Vagina (tissue), 2 donors: ENCODE measurements at regions not wholly inside any gene's neighbourhood (a gene's known extent, or its start where the extent isn't known, plus 50 kb on each side); places are given as distances from the start of the nearest gene placed in this dataset.
"Not testable (repeated sequence)": the region's sequence is repeated elsewhere in the genome, so short reads cannot be mapped to it uniquely, and the experiment has no call there.

Experiments used
- DNase-seq, 2 donors: peaks; one replicate each; pipeline ENCODE4 v3.0.0-alpha.2; 2017; ENCODE audit errors: extremely low spot score in 2 of 2
- H3K27ac ChIP-seq: fragments of 200-600 bp; sonication (generic); one replicate; pipeline ENCODE4 v1.5.1; 2019
- H3K27me3 ChIP-seq: fragments of 200-600 bp; sonication (generic); one replicate; pipeline ENCODE4 v1.5.1; 2019
- H3K36me3 ChIP-seq, 2 donors: fragments of 200-600 bp; sonication (generic); one replicate each; pipeline ENCODE4 v1.5.1; 2017 to 2019
- H3K4me1 ChIP-seq: fragments of 200-600 bp; sonication (generic); one replicate; pipeline ENCODE4 v1.5.1; 2019
- H3K4me3 ChIP-seq, 2 donors: fragments of 200-600 bp; sonication (generic); 1 replicate in 1 of 2; 2 replicates in 1 of 2; pipeline ENCODE4 v1.5.1; 2016 to 2019
- H3K9me3 ChIP-seq: fragments of 200-600 bp; sonication (generic); one replicate; pipeline ENCODE4 v1.5.1; 2019
- POLR2A ChIP-seq, 2 donors: fragments of 450-650 bp; IDR thresholded peaks; one replicate each; pipeline ENCODE4 v1.6.1; 2017; ENCODE audit warnings: antibody characterized with exemption in 2 of 2, mild to moderate bottlenecking in 2 of 2, moderate library complexity in 2 of 2
- POLR2AphosphoS5 ChIP-seq, 2 donors: sonication (generic); formaldehyde crosslinking; IDR thresholded peaks; one replicate each; pipeline ENCODE4 v1.9.0; 2017; ENCODE audit warnings: antibody characterized with exemption in 2 of 2, mild to moderate bottlenecking in 2 of 2, low read depth in 1 of 2; ENCODE audit not compliant: insufficient read depth in 1 of 2
- intact Hi-C: fragments of 100-400 bp; cut with DNase I; formaldehyde crosslinking; loops from one replicate; pipeline ENCODE4 v1.15.1; 2023
- TF ChIP-seq, protein P1 (sequence below), 3 experiments: fragments of 450-650 bp in 2 of 3; fragments of 200-600 bp in 1 of 3; sonication (generic) in 1 of 3; IDR thresholded peaks; one replicate each; pipeline ENCODE4 v1.5.1; 2017 to 2019; ENCODE audit warnings: antibody characterized with exemption in 3 of 3, mild to moderate bottlenecking in 2 of 3, moderate library complexity in 2 of 3

DNA sequence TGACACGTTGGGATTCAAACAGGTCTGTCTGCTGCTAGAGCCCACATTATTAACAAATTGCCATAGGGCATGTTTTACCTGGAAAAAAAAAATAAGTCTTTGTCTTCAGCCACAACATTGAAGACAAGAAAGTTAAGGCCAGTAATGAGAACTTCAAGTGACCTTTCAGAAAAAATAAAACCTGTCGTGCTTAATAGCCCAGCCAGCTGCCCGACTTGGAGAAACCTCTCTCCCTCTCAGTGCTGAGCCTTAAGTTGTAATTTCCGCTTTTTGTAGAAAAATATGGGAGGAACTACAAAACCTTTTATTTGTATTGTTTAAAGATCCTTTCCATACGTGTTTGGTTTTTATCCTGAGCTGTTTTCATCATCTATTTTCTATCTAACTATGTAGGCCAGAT, 454.3 kb upstream of the SLITRK6 start:
- H3K4me1 ChIP-seq, DNase-seq, intact Hi-C loops, H3K36me3 ChIP-seq, H3K4me3 ChIP-seq, H3K9me3 ChIP-seq, H3K27me3 ChIP-seq, H3K27ac ChIP-seq: not testable (repeated sequence)

DNA sequence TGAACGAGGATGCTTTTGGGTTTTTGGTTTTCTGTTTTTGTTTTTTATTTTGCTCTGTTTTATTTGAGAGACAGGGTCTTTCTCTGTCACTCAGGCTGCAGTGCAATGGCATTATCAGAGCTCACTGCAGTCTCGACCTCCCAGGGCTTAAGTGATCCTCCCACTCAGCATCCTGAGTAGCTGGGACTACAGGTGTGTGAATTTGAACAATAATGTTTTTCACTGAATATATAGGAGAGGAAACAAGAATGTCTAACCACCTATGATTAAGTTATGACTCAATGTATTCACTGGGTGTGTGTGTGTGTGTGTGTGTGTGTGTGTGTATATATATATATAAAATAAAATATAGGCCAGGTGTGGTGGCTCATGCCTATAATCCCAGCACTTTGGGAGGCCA, 456.6 kb upstream of the SLITRK6 start:
- H3K4me1 ChIP-seq, H3K4me3 ChIP-seq, H3K27ac ChIP-seq, intact Hi-C loops, H3K9me3 ChIP-seq, H3K36me3 ChIP-seq, DNase-seq, H3K27me3 ChIP-seq: not testable (repeated sequence)

DNA sequence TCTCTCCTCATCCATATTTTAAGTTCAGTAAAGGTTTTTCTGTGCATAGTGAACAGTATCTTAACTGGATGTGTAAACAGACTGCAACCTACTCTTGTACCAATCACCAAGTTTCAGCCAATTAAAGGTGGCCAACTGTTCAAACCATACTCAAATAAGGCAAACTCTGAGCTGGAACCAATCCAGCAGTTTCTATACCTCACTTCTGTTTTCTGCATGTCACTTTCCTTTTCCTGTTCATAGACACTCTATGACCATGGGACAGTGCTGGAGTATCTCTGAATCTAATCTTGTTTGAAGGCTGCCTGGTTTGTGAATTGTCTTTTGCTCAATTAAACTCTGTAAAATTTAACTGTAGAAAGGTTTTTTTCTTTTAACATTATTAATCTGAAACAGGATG, 470.3 kb upstream of the SLITRK6 start:
- Histone ChIP-seq H3K9me3 (no peaks in the 10 kb centered on the region), H3K4me1 (no peaks in the 10 kb centered on the region), H3K27me3 (no peaks in the 10 kb centered on the region), H3K36me3 (no peaks in the 10 kb centered on the region), H3K27ac (no peak overlapping the region), H3K4me3 (no peak overlapping the region)
- TF ChIP-seq POLR2AphosphoS5 (IDR thresholded peaks at IDR 0.05; ENCODE audit: insufficient read depth in 1 of 2, low read depth in 1 of 2) (no peak), POLR2A (IDR thresholded peaks at IDR 0.05) (no peak)
- TF ChIP-seq, protein P1, sequence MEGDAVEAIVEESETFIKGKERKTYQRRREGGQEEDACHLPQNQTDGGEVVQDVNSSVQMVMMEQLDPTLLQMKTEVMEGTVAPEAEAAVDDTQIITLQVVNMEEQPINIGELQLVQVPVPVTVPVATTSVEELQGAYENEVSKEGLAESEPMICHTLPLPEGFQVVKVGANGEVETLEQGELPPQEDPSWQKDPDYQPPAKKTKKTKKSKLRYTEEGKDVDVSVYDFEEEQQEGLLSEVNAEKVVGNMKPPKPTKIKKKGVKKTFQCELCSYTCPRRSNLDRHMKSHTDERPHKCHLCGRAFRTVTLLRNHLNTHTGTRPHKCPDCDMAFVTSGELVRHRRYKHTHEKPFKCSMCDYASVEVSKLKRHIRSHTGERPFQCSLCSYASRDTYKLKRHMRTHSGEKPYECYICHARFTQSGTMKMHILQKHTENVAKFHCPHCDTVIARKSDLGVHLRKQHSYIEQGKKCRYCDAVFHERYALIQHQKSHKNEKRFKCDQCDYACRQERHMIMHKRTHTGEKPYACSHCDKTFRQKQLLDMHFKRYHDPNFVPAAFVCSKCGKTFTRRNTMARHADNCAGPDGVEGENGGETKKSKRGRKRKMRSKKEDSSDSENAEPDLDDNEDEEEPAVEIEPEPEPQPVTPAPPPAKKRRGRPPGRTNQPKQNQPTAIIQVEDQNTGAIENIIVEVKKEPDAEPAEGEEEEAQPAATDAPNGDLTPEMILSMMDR (IDR thresholded peaks at IDR 0.05), result no peak
- intact Hi-C loops, result no loop called here
- no peak for DNase-seq

DNA sequence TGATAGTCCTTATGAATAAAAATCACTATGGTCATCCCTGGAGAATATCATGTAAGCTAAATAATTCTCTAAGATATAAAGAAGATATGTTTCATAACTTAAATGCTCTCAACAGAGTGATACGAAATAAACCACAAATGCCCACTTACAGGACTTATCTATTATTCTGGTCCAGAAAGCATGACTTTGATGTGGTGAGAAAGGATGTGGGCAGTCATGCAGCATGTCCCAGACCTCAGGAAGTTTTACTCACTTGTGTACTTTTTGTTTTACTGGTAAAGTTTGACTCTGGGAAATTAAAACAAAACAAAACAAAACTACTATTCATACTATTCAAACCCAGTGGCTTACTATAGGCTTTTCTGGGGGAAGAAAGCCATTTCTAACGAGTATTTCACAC, 483.2 kb upstream of the SLITRK6 start:
- Histone ChIP-seq H3K27ac (no peak overlapping the region), H3K27me3 (no peaks in the 10 kb centered on the region), H3K9me3 (no peaks in the 10 kb centered on the region), H3K36me3 (no peaks in the 10 kb centered on the region), H3K4me3 (no peak overlapping the region), H3K4me1 (no peaks in the 10 kb centered on the region)
- intact Hi-C loops, result no loop called here
- no peak for DNase-seq
- TF ChIP-seq POLR2A (IDR thresholded peaks at IDR 0.05) (no peak), POLR2AphosphoS5 (IDR thresholded peaks at IDR 0.05; ENCODE audit: insufficient read depth in 1 of 2, low read depth in 1 of 2) (no peak)
- TF ChIP-seq, protein P1 (IDR thresholded peaks at IDR 0.05), result no peak

DNA sequence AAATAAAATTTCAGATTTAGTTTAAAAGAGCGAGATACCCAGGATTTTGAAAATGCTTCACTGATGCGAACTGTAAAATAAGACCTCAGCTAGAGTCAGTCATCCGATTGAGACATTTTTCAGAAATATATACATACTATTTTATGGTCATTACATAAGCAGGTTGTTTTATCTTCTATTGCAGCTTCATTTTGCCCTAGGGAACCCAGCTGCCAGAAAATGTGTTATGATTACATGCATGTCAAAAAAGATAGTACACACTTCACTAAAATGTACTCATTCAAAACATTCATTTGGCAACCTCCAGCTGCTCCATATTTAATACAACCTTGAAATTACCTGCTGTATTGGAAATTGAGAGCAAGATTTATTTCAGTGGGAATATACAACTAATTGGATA, 483.8 kb upstream of the SLITRK6 start:
- no peak for TF ChIP-seq POLR2A (IDR thresholded peaks at IDR 0.05)
- TF ChIP-seq, protein P1 (IDR thresholded peaks at IDR 0.05), result no peak
- TF ChIP-seq POLR2AphosphoS5 (IDR thresholded peaks at IDR 0.05; ENCODE audit: insufficient read depth in 1 of 2, low read depth in 1 of 2), result no peak
- Histone ChIP-seq H3K27ac (no peak overlapping the region), H3K4me3 (no peak overlapping the region), H3K9me3 (no peaks in the 10 kb centered on the region), H3K36me3 (no peaks in the 10 kb centered on the region), H3K4me1 (no peaks in the 10 kb centered on the region), H3K27me3 (no peaks in the 10 kb centered on the region)
- intact Hi-C loops, result no loop called here
- DNase-seq, result no peak

DNA sequence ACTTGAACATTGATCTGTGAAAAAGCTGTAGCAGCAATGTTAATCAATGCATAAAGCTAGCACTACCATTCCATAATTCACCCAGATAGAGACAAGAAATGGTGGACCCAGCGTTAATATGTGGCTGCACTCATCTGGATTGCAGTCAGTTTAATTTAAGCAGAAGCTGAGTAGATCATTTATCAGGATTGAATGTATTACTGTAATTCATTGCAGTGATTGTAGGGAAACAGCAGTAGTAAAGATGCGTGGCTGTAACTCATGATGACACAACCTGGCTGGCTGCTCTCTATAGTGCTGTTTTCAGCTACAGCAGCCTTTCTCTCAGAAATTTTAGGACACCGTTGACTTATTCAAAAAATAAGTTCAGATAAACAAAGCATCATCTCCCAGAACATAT, 499.5 kb upstream of the SLITRK6 start:
- intact Hi-C loops, result no loop called here

More for the DNA sequence above, 499.5 kb upstream of the SLITRK6 start:
- TF ChIP-seq POLR2AphosphoS5 (IDR thresholded peaks at IDR 0.05; ENCODE audit: insufficient read depth in 1 of 2, low read depth in 1 of 2) (no peak), POLR2A (IDR thresholded peaks at IDR 0.05) (no peak)
- TF ChIP-seq, protein P1 (IDR thresholded peaks at IDR 0.05), result no peak
- no peaks in the 10 kb centered on the region for H3K9me3 ChIP-seq
- no peak overlapping the region for H3K27ac ChIP-seq
- H3K27me3 ChIP-seq, result no peaks in the 10 kb centered on the region
- DNase-seq, result no peak
- H3K4me3 ChIP-seq, result no peak overlapping the region
- H3K4me1 ChIP-seq, result no peaks in the 10 kb centered on the region
- no peaks in the 10 kb centered on the region for H3K36me3 ChIP-seq
